GM12891 (cell line): ENCODE measurements at regions not wholly inside any gene's neighbourhood (a gene's known extent, or its start where the extent isn't known, plus 50 kb on each side); places are given as distances from the start of the nearest gene placed in this dataset.

Source experiments
- PAX5 ChIP-seq: IDR thresholded peaks from 2 replicates; pipeline ENCODE4 v1.6.1; 2011; ENCODE audit warnings: low read length, moderate library complexity, mild to moderate bottlenecking; ENCODE audit not compliant: insufficient read depth, severe bottlenecking
- POLR2A ChIP-seq: IDR thresholded peaks from 2 replicates; pipeline ENCODE4 v1.6.1; 2011; ENCODE audit warnings: low read depth, low read length, control low read depth
- POLR2AphosphoS5 ChIP-seq: IDR thresholded peaks from 2 replicates; pipeline ENCODE4 v1.6.1; 2011; ENCODE audit warnings: low read depth, low read length, control low read depth
- SPI1 ChIP-seq: IDR thresholded peaks from 2 replicates; pipeline ENCODE4 v1.6.1; 2011; ENCODE audit warnings: low read depth, low read length, control low read depth
- TAF1 ChIP-seq: IDR thresholded peaks from 2 replicates; pipeline ENCODE4 v1.6.1; 2011; ENCODE audit warnings: low read depth, low read length, control low read depth

GRCh38 chr18:65968239-65969004, 217.6 kb downstream of the CDH7 start:
- no peak for TF ChIP-seq POLR2AphosphoS5
- TF ChIP-seq POLR2A = no peak
- no peak for TF ChIP-seq PAX5
- TF ChIP-seq TAF1 = no peak
- TF ChIP-seq SPI1 = no peak
